GM19455 (cell line): ENCODE measurements at regions not wholly inside any gene's neighbourhood (a gene's known extent, or its start where the extent isn't known, plus 50 kb on each side); places are given as distances from the start of the nearest gene placed in this dataset.

Experiments
- ATAC-seq: cut with Tn5 transposase; IDR thresholded peaks from one replicate; pipeline ENCODE4 v1.9.1; 2021; ENCODE audit not compliant: unreplicated experiment

DNA sequence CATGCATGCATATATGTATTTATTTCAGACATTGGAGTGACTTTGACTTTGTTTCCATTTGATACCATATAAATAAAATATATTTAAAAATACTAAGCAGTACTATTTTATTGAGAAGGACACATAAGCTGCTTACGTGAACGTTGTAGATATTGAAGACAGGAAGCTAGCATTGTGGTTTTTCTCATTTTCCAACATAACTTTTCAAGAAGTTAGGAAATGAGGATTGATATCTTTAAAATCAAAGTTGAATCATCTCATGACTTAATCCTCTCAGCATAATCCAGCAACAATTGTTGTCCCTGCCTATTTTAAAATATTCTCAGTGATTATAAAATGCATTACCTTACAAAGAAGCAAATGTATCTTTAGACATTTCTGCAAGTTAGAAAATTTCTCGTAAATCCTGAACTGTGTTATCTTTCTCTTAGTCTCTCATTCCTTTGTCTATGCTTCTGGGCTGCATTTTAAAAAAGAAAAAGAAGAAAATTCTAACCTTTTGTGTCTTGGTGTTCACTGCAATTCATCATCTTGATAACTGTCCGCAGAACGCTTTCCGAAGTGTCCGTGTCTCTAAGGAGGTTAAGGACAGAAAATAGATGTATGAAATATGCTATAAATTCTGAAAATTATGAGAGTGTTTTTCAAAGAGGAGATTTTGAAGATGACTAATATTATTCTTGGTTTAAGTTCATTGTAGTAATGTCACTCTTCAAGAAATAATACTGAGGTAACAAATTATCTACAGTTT, 1089.9 kb upstream of the CDH6 start:
- ATAC-seq: no peak

DNA sequence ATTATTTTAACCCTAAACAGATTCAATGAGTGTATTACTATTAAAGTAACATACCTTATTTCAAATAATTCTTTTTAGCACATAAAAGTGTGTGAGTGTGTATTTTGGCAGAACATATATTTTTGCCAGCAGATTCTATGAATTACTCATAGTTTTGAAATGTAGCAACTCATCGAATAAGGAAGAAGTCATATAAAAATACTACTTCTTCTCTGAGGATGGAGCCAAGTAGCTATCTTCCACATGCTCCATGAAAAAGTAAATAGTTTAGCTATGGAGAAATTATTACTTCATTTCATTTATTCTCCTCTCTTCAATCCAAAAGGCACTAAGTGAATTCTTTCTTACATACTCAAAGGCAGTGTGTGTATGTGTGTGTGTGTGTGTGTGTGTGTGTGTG, 1090.4 kb upstream of the CDH6 start:
- no peak for ATAC-seq

DNA sequence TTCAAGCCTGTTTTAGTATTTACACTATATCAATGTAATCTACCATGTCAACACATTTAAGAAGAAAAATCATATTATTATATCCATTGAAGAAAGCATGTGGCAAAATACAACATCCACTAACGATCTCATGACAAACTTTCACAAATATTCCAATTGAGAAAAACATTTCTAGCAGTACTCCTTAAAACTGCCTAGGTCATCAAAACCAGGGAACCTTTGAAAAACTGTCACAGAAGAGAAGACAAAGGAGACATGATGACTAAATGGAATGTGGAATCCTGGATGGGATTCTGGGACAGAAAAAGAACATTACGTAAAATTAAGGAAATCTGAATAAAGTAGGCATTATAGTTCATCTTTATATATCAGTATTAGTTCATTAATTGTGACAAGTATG, 1091.3 kb upstream of the CDH6 start:
- no peak for ATAC-seq

DNA sequence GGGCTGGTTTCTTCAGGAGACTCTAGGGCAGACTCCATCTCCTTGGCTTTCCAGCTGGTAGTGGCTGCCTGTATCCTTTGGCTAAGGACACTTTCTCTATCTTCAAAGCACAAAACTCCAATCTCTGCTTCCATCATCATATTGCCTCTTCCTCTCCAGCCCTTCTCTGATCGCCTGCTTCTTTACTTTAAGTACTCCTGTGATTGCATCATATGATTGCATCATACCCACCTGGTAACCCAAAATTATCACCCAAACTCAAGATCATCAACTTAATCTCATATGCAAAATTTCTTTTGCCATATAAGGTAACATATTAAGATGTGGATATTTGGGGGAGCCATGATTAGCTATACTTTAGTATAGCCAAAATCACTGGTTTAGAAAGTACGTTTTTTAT, 1092.6 kb upstream of the CDH6 start:
- no peak for ATAC-seq

DNA sequence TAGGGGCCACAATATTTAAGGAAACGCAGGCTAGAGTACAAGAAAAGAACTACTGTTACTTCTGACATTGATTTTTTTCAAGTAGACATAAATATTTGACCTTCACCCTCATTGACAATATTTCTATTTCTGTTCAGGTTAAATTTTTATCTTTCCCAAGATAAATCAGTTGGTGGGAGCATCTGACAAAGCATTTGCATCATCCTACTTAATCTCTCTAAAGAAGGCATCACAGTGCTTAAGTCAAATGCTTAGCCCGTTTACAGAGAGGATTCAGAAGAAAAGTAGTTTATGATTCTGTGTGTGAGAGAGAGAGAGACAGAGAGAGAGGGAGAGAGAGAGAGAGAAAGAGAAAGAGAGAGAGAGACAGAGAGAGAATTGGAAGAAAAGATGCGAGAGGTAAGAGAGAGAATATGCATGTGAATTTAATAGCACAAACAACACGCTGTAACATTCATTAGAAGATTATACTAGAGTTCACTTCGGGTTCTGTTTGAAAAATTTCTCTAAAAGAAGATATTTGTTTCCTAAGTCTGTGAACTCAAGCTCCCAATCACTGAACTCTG, 1093.3 kb upstream of the CDH6 start:
- no peak for ATAC-seq

DNA sequence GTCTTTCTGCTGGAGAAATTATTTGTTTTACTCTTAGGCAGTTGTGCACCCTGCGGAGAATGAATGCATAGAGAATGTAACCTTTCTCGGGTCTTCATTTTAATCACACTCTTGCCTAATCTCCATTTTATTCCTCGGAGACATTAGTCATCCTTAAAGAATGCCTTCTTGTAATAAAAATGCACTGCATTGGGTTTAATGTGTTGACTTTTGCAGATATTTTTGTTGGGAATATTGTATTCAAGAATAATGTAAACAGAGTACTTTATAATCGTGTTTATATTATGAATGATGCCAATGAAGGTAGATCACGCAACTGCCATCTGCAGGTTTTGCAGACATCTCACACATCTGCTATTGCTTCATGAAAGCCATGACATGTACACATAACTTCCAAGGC, 1093.9 kb upstream of the CDH6 start:
- ATAC-seq: no peak

DNA sequence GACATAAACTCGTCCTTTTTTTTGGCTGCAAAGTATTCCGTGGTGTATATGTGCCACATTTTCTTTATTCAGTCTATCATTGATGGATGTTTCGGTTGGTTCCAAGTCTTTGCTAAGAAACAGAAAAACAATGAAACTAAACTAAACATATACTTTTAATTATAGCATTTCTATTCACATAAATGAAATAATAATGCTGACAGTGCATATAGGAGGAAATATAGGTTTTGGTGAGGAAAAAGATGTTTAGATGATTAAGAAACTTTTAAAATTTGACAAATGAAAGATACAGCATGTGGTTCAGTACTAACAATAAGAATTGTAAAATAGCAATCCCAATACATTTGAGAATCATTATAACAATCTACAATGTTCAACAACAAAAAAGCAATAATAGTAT, 1094.5 kb upstream of the CDH6 start:
- no peak for ATAC-seq

DNA sequence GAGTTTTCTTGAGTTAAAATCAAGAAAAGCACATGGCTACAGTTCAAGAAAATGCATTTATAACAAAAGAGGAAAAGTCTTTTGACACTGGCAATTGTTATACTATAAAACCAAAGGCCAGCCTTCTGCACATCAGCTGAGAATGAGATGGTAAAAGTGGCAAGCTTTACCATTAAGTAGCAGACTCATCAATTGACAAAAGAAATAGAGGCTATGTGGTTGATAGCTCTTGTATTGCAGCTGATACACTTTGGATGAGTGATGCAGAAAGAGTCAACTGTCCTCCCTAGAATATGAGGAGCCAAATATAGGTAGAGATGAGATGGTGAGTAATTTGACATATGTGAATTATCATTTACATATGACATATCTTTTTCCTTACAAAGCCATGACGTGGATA, 1100.9 kb upstream of the CDH6 start:
- no peak for ATAC-seq

DNA sequence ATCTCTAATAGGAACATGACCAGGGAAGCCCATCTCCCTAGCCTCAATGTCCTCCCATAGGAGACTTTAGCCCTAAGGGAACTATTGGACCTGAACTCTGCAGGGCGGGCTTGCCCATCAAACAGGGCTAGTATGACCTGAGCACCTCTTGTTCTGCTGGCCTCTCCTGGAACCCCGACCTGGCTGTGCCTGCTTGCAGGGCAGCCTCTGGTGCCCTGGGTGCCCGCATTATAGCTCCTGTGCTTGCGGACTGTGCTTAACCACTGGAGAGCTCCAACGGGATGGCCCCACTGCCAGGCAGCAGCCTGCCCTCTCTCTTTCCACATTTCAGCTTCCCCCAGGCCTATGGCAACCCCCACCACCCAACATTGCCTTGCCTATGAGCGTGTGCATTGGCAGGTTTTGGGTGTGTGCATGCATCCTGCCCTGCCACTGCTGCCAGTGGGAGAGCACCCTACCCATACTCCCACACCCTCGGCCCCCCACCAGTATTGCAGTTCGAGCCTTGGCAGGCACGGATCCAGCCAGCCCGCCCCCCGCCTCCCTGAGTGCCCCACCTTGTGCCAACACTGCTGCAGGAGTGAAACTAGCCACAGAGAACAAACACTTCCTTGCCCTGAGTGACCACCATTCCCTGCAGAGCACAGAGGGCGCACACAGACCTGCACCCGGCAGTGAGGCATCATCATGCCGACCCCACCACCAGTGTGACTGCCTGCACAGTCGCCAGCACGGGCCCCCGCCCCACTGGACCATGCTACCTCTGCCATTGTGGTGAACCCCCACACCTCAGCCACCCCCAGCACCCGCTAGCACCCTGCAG, 1123.8 kb upstream of the CDH6 start:
- ATAC-seq: no peak

DNA sequence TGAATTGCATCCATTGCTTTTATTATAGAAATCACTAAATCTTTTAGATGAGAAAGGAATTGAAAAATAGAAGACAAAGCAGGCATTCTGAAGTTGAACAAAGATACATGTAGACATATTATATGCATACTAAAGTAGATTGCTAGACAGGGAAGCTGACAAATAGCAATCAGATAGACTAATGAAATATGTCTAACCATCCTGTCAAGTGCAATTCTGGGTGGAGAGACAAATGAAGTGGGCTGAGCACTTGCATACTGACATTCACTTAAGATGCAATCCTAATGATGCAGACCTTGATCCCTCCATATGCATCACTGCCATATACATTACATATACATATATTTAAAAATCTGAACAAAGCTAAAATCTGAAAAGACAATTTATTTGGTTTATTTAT, 1130.0 kb upstream of the CDH6 start:
- no peak for ATAC-seq

DNA sequence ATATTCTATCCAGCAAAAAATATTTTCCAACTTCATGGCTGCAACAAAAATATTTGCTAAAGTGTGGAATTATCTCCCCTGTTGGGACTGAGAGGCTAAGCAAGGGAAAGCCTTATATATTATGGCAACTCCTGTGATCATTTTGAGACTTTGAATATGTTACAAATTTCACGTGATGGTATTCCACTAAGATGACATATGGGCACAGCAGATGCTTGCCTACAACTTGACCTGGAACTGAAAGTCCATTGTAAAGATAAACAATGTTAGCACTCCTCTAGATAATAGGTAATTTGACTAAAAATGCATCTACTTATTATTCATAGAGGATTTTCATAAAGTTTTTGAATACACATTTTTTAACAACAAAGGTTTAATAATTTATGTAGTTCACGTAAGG, 1141.5 kb upstream of the CDH6 start:
- ATAC-seq: no peak

DNA sequence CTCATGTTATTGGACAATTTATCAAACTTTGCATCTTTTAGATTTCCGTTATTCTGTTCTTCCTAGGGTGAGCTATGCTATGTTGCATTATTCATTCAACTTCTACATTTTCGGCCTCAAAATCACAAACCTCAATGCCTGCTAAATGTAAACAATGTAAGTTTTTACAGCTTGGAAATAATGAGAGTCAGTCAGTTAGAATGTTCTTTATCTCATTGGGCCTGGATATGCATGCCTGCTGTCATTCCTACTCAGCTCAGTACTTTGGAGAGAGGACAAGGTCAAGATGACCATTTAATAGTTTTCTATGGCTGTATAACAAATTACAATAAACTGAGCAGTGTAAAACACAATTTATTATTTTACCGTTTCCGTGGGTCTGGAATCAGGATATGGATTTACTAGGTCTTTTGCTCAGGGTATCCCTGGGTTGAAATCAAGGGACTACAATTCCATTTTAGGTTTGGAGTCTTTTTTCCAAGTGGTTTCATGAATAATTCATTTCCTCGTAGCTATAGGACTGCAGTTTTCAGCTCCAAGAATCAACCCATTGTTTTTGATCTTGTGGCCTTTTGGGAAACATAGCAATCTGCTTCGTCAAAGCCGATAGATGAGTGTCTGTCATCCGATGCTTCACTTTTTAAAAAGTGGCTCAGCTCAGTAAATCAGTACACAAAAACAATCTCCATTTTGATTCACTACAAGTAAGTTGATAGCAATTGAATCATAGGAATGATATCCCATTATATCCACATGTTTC, 1143.2 kb upstream of the CDH6 start:
- no peak for ATAC-seq

DNA sequence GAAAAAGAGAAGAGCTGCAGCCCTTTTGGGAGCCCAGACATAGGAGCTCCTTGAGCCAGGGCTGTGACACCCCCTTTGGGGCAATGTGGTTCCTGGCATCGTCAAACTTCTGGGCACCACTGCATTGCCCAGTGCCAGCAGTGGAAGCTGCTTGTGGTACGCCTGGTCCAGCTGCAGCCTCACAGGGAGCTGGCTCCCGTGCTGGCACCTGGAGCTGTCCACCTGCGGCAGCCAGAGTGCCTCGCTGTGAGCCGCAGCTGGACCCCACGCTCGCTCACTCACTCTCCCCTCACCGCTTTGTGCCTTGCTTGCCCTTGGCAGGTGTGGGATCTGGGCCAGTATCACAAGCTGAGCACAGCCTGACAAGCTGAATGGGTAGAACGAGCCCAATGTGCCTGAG, 1150.8 kb upstream of the CDH6 start:
- no peak for ATAC-seq

DNA sequence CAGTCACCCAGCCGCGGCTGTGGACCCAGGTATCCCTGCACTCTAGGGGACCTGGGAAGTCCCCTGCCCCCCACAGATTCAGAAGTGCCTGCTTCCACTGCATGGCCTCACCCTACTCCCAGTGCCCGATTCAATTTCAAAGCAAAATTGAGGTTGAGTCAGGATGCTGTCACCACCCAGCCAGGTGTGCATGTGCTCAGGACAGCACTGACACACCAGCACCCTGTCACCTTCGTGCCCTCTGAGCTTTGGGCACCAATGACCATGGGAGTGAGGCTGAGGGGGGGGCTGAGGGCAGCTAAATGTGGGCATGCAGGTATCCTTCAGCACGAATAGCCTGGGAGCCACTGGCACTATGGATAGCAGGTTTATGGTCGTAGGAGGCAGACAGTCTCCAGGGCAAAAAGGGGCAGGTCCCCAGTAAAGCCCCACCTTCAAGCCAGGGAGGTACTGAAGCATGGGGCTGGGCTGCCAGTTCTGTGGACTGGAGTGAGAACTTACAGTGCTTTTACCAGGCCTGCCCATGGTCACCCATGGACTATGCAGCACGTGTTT, 1151.6 kb upstream of the CDH6 start:
- no peak for ATAC-seq

DNA sequence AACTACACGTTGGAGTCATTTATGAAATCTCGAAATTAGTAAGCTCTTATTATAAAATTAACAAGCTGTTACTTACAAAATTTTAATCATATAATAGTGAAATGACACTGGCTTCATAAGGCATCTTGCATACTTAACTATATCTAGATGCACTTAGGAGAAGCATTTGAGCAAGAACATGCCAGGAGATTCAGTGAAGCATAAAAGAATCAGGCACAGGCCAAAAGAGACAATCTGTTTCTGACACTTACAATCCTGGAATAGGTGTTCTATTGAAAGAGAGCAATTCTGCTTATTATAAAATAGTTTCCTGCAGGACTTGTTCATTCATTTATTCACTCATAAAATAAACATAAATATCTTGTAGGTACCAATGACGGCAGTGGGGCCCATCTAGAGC, 1152.2 kb upstream of the CDH6 start:
- no peak for ATAC-seq

DNA sequence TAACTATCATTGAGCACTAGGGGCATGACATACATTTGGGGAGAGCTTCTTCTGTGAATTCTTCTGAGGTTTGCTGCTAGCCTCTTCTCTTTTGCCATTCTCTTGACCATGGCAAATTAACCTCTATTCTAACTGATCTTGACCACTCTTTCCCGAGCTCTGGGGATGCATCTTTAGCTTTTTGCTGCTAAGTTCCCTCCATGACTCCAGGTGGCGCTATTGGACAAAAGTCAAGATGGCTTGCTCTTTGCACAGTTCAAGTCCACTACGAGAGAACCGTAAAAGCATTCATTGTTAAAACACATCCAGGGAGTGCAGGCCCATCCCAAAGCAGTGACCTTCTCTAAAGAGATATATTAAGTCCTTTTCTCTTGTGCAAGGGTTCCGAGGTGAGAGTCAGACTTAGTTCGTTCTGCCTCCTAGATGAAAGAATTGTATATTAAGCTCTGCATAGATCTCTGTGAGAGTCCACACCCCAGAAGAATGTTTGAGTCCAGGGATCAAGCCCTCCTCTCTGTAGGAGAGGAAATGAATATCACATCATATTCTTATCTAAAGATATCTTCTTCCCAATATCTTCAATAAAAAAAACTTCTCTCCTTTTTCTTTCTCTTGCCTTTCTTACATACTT, 1152.9 kb upstream of the CDH6 start:
- ATAC-seq: no peak

DNA sequence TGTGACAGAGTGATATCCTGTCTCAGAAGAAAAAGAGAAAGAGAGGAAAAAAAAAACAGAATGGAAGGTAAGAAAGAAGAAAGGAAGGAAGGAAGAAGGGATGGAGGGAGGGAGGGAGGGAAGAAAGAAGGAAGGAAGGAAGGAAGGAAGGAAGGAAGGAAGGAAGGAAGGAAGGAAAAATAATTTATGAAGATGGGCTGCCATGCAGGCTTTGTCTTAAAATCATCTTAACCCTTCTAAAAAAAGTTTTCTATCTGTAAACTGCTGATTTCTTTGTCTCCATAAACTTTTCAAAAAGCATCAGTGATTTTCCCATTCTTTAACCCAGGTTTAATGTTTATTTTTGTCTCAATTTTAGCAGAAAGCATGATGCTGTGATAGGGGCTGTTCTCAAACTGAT, 1154.1 kb upstream of the CDH6 start:
- no peak for ATAC-seq

DNA sequence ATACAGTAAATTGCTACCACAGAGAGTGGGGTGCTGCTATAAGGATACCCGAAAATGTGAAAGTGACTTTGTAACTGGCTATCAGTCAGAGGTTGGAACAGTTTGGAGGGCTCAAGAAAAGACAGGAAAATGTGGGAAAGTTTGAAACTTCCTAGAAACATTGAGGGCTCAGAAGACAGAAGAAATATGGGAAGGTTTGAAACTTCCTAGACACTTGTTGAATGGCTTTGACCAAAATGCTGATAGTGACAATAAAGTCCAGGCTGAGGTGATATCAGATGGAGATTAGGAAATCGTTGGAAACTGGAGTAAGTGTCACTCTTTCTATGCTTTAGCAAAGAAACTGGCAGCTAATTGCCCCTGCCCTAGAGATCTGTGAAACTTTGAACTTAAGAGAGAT, 1158.6 kb upstream of the CDH6 start:
- ATAC-seq: no peak

DNA sequence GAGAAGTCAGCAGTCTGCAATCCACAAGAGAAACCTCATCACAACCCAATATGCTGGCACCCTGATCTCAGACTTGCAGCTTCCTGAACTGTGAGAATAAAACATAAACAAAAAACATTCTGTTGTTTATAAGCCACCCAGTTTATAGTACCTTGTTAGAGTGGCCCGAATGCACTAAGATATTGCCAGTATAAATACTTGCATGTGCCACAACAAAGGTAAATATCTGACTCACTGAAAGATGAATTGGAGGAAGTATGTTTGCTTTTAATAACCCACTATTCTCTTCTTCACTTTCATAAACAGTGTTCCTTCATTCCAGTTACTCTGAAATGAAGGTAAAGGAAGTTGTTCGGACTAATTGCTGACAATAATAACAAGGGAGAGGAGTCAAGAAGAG, 1163.4 kb upstream of the CDH6 start:
- ATAC-seq: no peak

DNA sequence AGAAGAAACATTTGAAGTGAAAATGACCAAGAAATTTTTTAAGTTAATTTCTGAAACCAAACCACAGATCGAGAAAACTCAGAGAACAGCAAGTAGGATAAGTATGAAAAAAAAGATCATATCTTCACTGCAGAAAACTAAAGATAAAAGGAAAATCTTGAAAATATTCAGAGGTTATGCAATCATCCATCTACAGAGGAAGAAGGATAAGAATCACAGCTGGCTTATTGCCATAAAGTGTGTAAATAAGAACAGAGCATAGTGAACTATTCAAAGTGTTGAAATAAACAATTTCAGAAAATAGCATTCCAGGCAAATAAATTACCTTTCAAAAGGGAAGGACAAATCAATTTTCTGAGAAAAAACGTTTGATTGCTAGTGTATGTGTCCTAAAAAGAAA, 1191.7 kb upstream of the CDH6 start:
- ATAC-seq: no peak

DNA sequence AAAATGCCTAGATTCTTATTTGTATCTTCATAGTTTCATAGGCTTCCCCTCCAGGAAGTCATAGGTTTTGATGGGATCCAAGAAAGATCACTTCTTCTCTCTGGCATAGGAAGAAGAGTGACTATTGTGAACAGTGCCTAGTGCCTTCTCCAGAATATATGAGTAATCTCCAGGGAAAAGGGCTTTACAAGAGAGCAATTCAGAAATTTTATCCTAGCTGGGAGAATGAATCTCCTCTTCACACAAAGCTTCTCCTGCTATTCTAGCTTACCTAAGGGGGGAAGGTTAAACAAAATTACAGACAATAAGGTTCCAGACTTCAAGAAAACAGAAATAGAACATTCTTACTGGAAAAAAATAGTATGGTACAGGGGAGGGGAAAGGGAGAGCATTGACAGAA, 1193.3 kb upstream of the CDH6 start:
- no peak for ATAC-seq
